ENCODE measurements at regions not wholly inside any gene's neighbourhood (a gene's known extent, or its start where the extent isn't known, plus 50 kb on each side); places are given as distances from the start of the nearest gene placed in this dataset.

GRCh38 chr18:41624460-41624859, 330.6 kb upstream of the PIK3C3 start:
- no peak for TF ChIP-seq CTCF (IDR thresholded peaks at IDR 0.05; ENCODE audit: low read depth, low read length)
- no peak overlapping the region for H3K4me3 ChIP-seq (replicated peaks in 1 of 2; ENCODE audit: low read depth in 2 of 2, low read length in 2 of 2)
- peak in 1 of 2 donors; percentile 2 for DNase-seq (ENCODE audit: low read depth in 2 of 2)

GRCh38 chr18:41621177-41621576, 333.9 kb upstream of the PIK3C3 start:
- TF ChIP-seq CTCF (IDR thresholded peaks at IDR 0.05; ENCODE audit: low read depth, low read length), result no peak
- H3K4me3 ChIP-seq (replicated peaks in 1 of 2; ENCODE audit: low read depth in 2 of 2, low read length in 2 of 2), result no peak overlapping the region
- no peak for DNase-seq (ENCODE audit: low read depth in 2 of 2)

GRCh38 chr18:41618147-41618546, 336.9 kb upstream of the PIK3C3 start:
- no peak for TF ChIP-seq CTCF (IDR thresholded peaks at IDR 0.05; ENCODE audit: low read depth, low read length)
- no peak for DNase-seq (ENCODE audit: low read depth in 2 of 2)

GRCh38 chr18:41617647-41618046, 337.4 kb upstream of the PIK3C3 start:
- no peak overlapping the region for H3K4me3 ChIP-seq (replicated peaks in 1 of 2; ENCODE audit: low read depth in 2 of 2, low read length in 2 of 2)
- no peak for TF ChIP-seq CTCF (IDR thresholded peaks at IDR 0.05; ENCODE audit: low read depth, low read length)
- no peak for DNase-seq (ENCODE audit: low read depth in 2 of 2)

More at GRCh38 chr18:41618147-41618546, 336.9 kb upstream of the PIK3C3 start:
- H3K4me3 ChIP-seq (replicated peaks in 1 of 2; ENCODE audit: low read depth in 2 of 2, low read length in 2 of 2), result no peak overlapping the region

- no peak for TF ChIP-seq CTCF (IDR thresholded peaks at IDR 0.05; ENCODE audit: low read depth, low read length)
- peak in 1 of 2 donors; percentile 30 for DNase-seq (ENCODE audit: low read depth in 2 of 2)
- no peak overlapping the region for H3K4me3 ChIP-seq (replicated peaks in 1 of 2; ENCODE audit: low read depth in 2 of 2, low read length in 2 of 2)
These were observed 341.9 kb upstream of the PIK3C3 start for GRCh38 chr18:41613003-41613609.

- H3K4me3 ChIP-seq (replicated peaks in 1 of 2; ENCODE audit: low read depth in 2 of 2, low read length in 2 of 2), result no peak overlapping the region
- no peak for TF ChIP-seq CTCF (IDR thresholded peaks at IDR 0.05; ENCODE audit: low read depth, low read length)
- DNase-seq (ENCODE audit: low read depth in 2 of 2), result peak in 1 of 2 donors; percentile 27
These were observed 350.1 kb upstream of the PIK3C3 start for GRCh38 chr18:41604964-41605363.

- no peak for TF ChIP-seq CTCF (IDR thresholded peaks at IDR 0.05; ENCODE audit: low read depth, low read length)
- H3K4me3 ChIP-seq (replicated peaks in 1 of 2; ENCODE audit: low read depth in 2 of 2, low read length in 2 of 2), result no peak overlapping the region
- DNase-seq (ENCODE audit: low read depth in 2 of 2), result no peak
These were observed 353.0 kb upstream of the PIK3C3 start for GRCh38 chr18:41602034-41602433.
